Stomach smooth muscle (tissue), 2 donors: ENCODE measurements at regions not wholly inside any gene's neighbourhood (a gene's known extent, or its start where the extent isn't known, plus 50 kb on each side); places are given as distances from the start of the nearest gene placed in this dataset.

Experiments
- H3K27ac ChIP-seq: one replicate; pipeline ENCODE4 v1.7.0; 2013; ENCODE audit warnings: mild to moderate bottlenecking, low read length, inconsistent platforms
- H3K27me3 ChIP-seq, 2 donors: one replicate each; pipeline ENCODE4 v1.7.0; 2013; ENCODE audit warnings: low read length in 2 of 2; ENCODE audit not compliant: insufficient read depth in 2 of 2, control insufficient read depth in 1 of 2
- H3K36me3 ChIP-seq, 2 donors: one replicate each; pipeline ENCODE4 v1.7.0; 2013; ENCODE audit warnings: low read length in 2 of 2; ENCODE audit not compliant: control insufficient read depth in 2 of 2, insufficient read depth in 2 of 2
- H3K4me1 ChIP-seq: one replicate; pipeline ENCODE4 v1.7.0; 2013; ENCODE audit warnings: low read length; ENCODE audit not compliant: control insufficient read depth, insufficient read depth
- H3K4me3 ChIP-seq, 2 donors: one replicate each; pipeline ENCODE4 v1.7.0; 2013; ENCODE audit warnings: low read length in 2 of 2
- H3K9ac ChIP-seq, 2 donors: one replicate each; pipeline ENCODE4 v1.7.0; 2013; ENCODE audit warnings: low read length in 2 of 2, mild to moderate bottlenecking in 1 of 2
- H3K9me3 ChIP-seq, 2 donors: one replicate each; pipeline ENCODE4 v1.7.0; 2013; ENCODE audit warnings: low read length in 2 of 2; ENCODE audit not compliant: control insufficient read depth in 2 of 2
- donor health status: healthy.
- donor health status: Pancreatic carcinoma.

DNA sequence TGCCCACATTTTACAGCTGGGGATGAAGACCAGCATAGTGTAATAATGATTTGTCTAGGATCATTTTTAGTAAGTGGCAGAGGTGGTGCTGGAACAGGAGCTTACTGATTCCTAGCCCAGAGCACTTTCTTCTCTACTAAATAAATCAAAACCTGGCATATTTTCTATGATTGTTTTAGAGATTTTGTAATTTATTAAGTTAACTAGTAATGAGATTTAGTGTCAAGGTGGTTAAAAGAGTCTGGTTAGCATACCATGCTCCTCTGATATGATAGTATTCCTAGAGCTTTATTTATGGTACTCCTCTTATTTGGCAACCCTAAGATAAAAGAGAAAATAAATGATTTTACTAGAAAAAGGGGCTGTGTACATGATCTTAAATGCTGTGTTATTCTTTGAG is 604.0 kb downstream of the ISL1 start:
- H3K27me3 ChIP-seq = no peaks in the 10 kb centered on the region
- H3K27ac ChIP-seq = no peak overlapping the region
- no peaks in the 10 kb centered on the region for H3K4me1 ChIP-seq
- peaks cover 0 to under 1% of the 10 kb centered on the region in 2 donors for H3K9me3 ChIP-seq
- no peak overlapping the region for H3K4me3 ChIP-seq
- no peaks in the 10 kb centered on the region for H3K36me3 ChIP-seq
- no peak overlapping the region for H3K9ac ChIP-seq

DNA sequence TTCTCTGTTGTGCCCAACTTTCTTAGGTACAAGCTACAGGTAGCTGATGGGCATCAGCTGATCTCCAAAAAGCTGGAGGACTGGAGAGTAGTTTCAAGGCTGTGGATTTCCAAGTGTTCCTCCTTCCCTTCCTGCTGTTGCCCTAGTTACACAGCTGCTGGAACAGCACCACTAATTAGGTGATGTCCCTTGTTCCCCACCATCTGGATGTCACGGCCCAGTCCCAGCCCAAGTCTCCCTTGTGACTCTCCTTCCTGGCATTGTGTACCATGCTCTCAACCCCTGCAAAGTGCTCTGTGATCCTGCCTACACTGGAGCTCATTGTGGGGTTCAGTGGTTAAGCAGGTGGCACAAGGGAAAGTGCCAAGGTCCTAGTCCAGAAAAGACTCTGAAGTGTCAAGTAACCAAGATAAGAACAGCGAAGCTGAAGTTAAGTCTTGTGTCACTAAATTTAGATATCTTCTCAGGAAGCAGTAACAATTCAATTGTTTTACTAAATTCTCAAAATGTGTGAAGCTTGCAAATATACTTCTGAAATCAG is 604.5 kb downstream of the ISL1 start:
- H3K9me3 ChIP-seq = peaks cover 0 to 6% of the 10 kb centered on the region in 2 donors
- H3K27me3 ChIP-seq = no peaks in the 10 kb centered on the region
- no peak overlapping the region for H3K4me3 ChIP-seq
- H3K4me1 ChIP-seq = no peaks in the 10 kb centered on the region
- no peaks in the 10 kb centered on the region for H3K36me3 ChIP-seq
- H3K27ac ChIP-seq = no peak overlapping the region
- no peak overlapping the region for H3K9ac ChIP-seq

DNA sequence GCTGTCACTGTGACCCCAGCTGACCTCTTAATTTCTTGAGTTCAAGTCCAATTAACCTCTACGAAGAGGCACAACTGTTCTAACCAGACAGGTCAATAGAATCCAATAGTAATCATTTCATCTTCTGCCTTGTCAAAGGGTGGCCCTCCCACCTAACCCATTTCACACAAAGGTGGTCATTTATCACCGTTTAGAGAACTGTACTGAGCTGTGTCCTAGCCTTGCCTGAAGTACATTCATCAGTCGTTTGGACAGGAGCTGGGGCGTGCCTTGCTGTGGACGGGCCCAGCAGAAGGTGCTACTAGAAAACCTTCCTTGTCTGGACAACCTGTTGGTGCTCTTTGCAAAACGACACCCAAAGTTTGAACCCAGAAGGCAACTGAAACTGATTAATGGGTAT is 605.4 kb downstream of the ISL1 start:
- H3K9me3 ChIP-seq = peaks cover 0 to 7% of the 10 kb centered on the region in 2 donors
- no peaks in the 10 kb centered on the region for H3K4me1 ChIP-seq
- no peak overlapping the region for H3K27ac ChIP-seq
- no peak overlapping the region for H3K9ac ChIP-seq
- H3K4me3 ChIP-seq = no peak overlapping the region
- no peaks in the 10 kb centered on the region for H3K27me3 ChIP-seq
- H3K36me3 ChIP-seq = no peaks in the 10 kb centered on the region

DNA sequence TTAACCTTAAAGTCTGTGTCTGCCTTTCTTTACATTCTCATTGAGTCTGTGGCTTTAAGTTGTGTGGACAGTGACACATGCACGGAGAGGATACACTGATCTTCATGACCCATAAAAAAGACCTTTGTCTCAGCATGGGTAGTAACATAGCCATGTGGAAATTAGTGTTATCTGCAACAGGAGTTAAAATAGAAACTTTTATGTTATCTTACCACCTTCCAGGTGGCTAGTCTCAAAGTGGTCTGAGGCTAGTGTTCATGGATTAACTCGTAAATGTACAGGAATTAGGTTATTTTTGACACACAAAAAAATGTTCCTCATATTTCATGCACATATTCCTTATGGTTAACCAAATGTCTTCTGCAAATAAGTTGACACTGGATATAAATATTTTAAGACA is 607.0 kb downstream of the ISL1 start:
- Histone ChIP-seq H3K4me1 (no peaks in the 10 kb centered on the region), H3K4me3 (no peak overlapping the region), H3K36me3 (no peaks in the 10 kb centered on the region), H3K27ac (no peak overlapping the region), H3K9ac (no peak overlapping the region), H3K27me3 (no peaks in the 10 kb centered on the region), H3K9me3 (peaks cover 0 to 7% of the 10 kb centered on the region in 2 donors)

DNA sequence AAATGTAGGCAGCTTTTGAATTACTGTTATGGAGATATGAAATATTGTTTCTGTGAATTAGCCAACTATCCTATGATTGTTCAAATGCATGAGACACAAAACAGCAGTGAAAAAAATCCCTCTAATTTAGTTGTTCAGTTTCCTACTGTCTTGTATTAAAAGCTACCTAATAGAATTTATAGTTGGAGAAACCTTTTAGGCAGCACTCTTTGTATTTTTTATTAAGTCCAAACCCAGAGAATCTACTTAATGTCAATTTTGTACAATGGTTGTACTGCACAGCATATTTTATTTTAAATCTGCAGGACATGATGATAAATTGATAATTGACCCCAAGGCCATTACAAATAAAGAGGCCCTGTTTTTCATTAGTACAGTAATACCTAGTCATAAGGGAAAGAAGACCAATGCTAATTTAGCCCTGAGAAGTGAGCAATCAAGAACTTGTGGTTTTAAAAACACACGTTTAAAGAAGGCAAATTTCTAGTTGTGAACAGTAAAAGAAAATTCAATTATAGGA is 607.5 kb downstream of the ISL1 start:
- Histone ChIP-seq H3K36me3 (no peaks in the 10 kb centered on the region), H3K27me3 (no peaks in the 10 kb centered on the region), H3K27ac (no peak overlapping the region), H3K9me3 (peaks cover 0 to 7% of the 10 kb centered on the region in 2 donors), H3K4me3 (no peak overlapping the region), H3K9ac (no peak overlapping the region), H3K4me1 (no peaks in the 10 kb centered on the region)

DNA sequence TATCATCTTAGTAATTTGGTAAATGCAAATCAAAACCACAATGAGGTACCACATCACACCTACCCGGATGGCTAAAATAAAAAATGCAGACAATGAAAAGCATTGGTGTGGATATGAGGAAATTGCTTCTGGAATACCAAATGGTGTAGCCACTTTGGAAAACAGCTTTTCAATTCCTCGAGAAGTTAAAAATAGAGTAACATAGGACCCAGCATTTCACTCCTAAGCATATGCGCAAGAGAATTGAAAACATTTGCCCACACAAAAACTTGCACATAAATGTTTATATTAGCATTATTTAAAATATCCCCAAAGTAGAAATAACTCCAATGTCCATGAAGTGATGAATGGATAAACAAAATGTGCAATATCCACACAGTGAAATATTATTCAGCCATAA is 608.7 kb downstream of the ISL1 start:
- H3K4me1 ChIP-seq = no peaks in the 10 kb centered on the region
- H3K27ac ChIP-seq = no peak overlapping the region
- no peaks in the 10 kb centered on the region for H3K27me3 ChIP-seq
- H3K4me3 ChIP-seq = no peak overlapping the region
- H3K9ac ChIP-seq = no peak overlapping the region
- no peaks in the 10 kb centered on the region for H3K36me3 ChIP-seq
- peaks cover 0 to 7% of the 10 kb centered on the region in 2 donors for H3K9me3 ChIP-seq

DNA sequence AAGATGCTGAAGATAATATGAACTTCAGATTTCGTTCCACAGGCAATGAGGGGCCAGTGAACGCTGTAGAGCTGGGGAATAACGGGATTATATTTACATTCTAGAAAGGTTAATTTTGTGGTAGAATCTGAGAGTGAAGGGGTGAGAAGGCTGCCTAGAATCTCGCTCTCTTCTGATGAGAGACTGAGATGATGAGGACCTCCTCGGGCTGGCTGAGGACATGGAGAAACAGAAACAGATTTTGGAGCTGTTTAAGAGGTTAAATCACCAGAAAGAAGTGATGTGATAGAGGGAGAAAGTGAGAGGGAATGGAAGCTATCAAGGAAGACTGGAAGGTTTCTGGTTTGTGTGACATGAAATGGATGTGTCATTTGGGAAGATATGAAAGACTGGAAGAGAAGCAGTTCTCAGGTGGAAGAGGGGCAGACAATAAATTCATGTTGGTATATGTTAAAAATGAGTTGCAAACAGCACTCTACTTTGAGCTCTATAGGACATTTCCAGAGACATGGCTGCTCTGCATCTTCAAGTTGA is 612.6 kb downstream of the ISL1 start:
- Histone ChIP-seq H3K9me3 (peaks cover 0 to 7% of the 10 kb centered on the region in 2 donors), H3K4me1 (no peaks in the 10 kb centered on the region), H3K27me3 (no peaks in the 10 kb centered on the region), H3K27ac (no peak overlapping the region), H3K4me3 (no peak overlapping the region), H3K36me3 (no peaks in the 10 kb centered on the region), H3K9ac (no peak overlapping the region)

DNA sequence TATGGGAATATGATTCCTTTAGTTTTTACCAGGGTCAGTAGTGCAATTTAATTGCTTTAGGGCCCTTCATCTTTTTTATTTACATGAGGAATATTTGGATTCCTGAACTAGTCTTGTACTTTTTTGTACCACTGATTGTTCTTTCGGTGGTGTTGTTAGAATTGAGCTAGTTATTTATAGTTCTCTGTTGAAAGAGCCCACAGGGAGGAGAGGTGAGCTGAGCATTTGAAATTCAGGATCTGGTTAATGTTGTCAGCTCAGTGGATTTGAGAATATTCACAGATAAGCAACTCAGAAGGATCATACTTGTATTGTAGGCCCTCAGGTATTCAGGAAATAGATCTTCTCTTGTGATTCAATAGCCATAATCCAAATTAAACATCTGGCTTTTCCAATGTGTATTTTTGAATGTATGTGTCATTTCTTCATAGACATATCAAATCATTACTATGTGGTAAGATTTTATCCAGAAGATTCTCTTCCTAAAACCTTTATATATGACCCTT is 613.2 kb downstream of the ISL1 start:
- H3K9ac ChIP-seq = no peak overlapping the region
- no peaks in the 10 kb centered on the region for H3K27me3 ChIP-seq
- H3K4me3 ChIP-seq = no peak overlapping the region
- H3K9me3 ChIP-seq = peaks cover 0 to 7% of the 10 kb centered on the region in 2 donors
- no peaks in the 10 kb centered on the region for H3K4me1 ChIP-seq
- no peaks in the 10 kb centered on the region for H3K36me3 ChIP-seq
- no peak overlapping the region for H3K27ac ChIP-seq

DNA sequence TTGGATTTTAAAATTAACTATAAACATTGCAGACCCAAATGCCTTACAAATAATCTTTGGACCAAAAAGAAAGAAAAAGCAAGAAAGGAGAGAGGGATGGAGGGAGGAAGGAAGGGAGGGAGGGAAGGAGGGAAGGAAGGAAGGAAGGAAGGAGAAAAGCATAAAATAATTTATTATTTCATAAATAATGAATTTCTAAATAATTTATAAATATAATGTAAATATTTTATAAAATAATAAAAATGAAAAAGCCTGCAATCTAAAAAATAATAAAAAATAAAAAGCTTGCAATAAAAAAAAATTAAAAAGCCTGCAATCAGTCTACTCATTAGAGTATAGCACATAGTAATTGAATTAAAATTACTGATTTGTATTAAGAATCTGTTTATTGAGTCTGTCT is 614.3 kb downstream of the ISL1 start:
- no peaks in the 10 kb centered on the region for H3K4me1 ChIP-seq
- H3K9ac ChIP-seq = no peak overlapping the region
- H3K4me3 ChIP-seq = no peak overlapping the region
- no peaks in the 10 kb centered on the region for H3K27me3 ChIP-seq
- H3K36me3 ChIP-seq = no peaks in the 10 kb centered on the region
- peaks cover 0 to 4% of the 10 kb centered on the region in 2 donors for H3K9me3 ChIP-seq
- no peak overlapping the region for H3K27ac ChIP-seq

DNA sequence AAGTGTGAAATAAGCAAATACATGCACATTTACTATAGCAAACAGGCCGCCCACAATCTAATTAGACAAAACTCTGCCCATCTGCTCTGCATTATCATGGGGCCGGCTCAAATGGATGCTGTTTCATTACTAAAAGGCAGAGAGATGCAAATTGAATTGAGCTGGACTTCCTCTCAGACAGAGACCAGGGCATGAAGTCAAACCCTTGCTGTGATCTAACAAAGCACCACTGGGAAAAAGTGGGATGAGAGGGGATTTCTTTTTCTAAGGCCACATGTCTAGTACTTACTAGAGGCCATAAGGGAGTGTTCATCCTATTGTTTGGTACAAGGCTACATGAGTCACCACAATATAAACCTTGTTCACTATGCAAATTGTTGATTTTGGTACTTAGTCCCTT is 614.7 kb downstream of the ISL1 start:
- H3K36me3 ChIP-seq = no peaks in the 10 kb centered on the region
- no peaks in the 10 kb centered on the region for H3K9me3 ChIP-seq
- H3K4me3 ChIP-seq = no peak overlapping the region
- H3K27me3 ChIP-seq = no peaks in the 10 kb centered on the region
- H3K27ac ChIP-seq = no peak overlapping the region
- no peaks in the 10 kb centered on the region for H3K4me1 ChIP-seq
- H3K9ac ChIP-seq = no peak overlapping the region

DNA sequence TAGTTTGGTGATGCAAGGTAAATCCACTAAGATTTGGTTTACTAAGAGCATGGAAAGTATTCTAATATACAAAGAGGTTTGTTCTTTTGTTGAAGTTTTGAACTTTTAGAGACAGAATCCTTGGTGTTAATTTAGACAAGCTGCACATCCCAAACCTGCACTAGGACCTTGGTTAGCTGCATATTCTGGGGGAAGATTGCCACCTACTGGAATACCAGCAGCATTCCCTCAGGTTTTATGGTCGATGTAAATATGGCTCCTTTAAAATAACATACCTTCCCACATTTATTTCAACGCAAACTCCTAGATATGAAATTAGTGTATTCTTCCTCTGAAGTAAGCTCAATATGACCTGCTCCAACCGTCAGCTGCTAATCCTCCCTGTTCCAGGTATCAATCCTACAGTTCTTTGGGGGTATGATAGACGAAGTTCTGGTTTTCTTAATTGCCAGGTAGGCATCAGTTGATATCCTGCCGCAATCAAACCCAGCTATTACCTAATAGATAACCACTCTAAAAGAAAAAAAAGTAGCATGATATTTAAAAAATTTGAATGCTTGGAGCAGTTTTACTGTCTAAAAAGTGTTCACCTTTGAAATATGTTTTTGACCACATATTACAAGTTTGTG is 624.1 kb downstream of the ISL1 start:
- H3K4me3 ChIP-seq = peak overlapping the region in 1 of 2 donors; percentile 40
- no peaks in the 10 kb centered on the region for H3K27me3 ChIP-seq
- no peaks in the 10 kb centered on the region for H3K36me3 ChIP-seq
- no peaks in the 10 kb centered on the region for H3K9me3 ChIP-seq
- H3K9ac ChIP-seq = no peak overlapping the region
- no peak overlapping the region for H3K27ac ChIP-seq
- no peaks in the 10 kb centered on the region for H3K4me1 ChIP-seq
